Uterus (tissue), 3 donors: ENCODE measurements at regions not wholly inside any gene's neighbourhood (a gene's known extent, or its start where the extent isn't known, plus 50 kb on each side); places are given as distances from the start of the nearest gene placed in this dataset.

Experiments
- DNase-seq, 2 donors: peaks; one replicate each; pipeline ENCODE4 v3.0.0-alpha.2; 2019 to 2020
- H3K27ac ChIP-seq, 2 donors: fragments of 200-600 bp; sonication (generic); 1 replicate in 1 of 2; 2 replicates in 1 of 2; pipeline ENCODE4 v1.5.1; 2016 to 2018
- H3K27me3 ChIP-seq, 2 donors: fragments of 200-600 bp; sonication (generic); one replicate each; pipeline ENCODE4 v1.5.1; 2018 to 2019; ENCODE audit warnings: control low read depth in 1 of 2
- H3K36me3 ChIP-seq, 2 donors: fragments of 200-600 bp; sonication (generic); one replicate each; pipeline ENCODE4 v1.5.1; 2019; ENCODE audit warnings: control low read depth in 1 of 2
- H3K4me1 ChIP-seq, 2 donors: fragments of 200-600 bp; sonication (generic); one replicate each; pipeline ENCODE4 v1.5.1; 2018 to 2019; ENCODE audit warnings: control low read depth in 1 of 2
- H3K4me3 ChIP-seq, 2 donors: fragments of 200-600 bp; sonication (generic); 1 replicate in 1 of 2; 2 replicates in 1 of 2; pipeline ENCODE4 v1.5.1; 2018 to 2019; ENCODE audit warnings: mild to moderate bottlenecking in 1 of 2
- H3K9me3 ChIP-seq, 2 donors: fragments of 200-600 bp; sonication (generic); one replicate each; pipeline ENCODE4 v1.5.1; 2019; ENCODE audit warnings: control low read depth in 1 of 2
- CTCF ChIP-seq, 4 experiments: fragments of 200-600 bp in 2 of 4; fragments of 450-650 bp in 2 of 4; sonication (generic) in 2 of 4; IDR thresholded peaks; one replicate each; pipeline ENCODE4 v1.5.1; 2016 to 2019; ENCODE audit warnings: antibody characterized with exemption in 4 of 4, mild to moderate bottlenecking in 2 of 4, moderate library complexity in 1 of 4
- POLR2A ChIP-seq, 2 donors: fragments of 450-650 bp; IDR thresholded peaks; one replicate each; pipeline ENCODE4 v1.6.1; 2016; ENCODE audit warnings: antibody characterized with exemption in 2 of 2, mild to moderate bottlenecking in 1 of 2, moderate library complexity in 1 of 2
- intact Hi-C: fragments of 100-400 bp; cut with DNase I; formaldehyde crosslinking; loops from one replicate; pipeline ENCODE4 v1.15.1; 2023; ENCODE audit warnings: low total_unique reads
- donor health status: DM: yes; HTN: yes; CAD: no.

DNA sequence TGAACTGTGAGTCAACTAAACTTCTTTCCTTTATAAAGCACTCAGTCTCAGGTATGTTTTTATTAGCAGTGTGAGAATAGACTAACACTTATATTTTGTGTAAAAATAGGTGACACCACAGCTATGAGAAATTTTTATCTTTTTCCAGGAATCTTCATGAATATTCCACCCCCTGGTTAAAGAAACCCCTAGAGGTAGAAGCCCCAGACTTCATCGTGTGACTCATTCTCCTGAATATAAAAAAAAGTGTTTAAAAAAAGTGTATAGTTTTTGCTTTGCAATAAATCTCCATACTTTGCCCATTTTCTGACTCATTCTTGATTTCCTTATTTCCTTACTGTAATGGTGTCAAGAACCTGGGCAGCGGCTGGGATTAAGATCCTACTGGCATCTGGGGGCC, 667.6 kb upstream of the CELF2 start:
- Histone ChIP-seq H3K9me3 (no peaks in the 10 kb centered on the region), H3K27ac (no peak overlapping the region), H3K4me1 (no peaks in the 10 kb centered on the region), H3K27me3 (no peaks in the 10 kb centered on the region), H3K4me3 (no peak overlapping the region), H3K36me3 (no peaks in the 10 kb centered on the region)
- intact Hi-C loops, result no loop called here
- DNase-seq, result no peak
- TF ChIP-seq CTCF (IDR thresholded peaks at IDR 0.05) (no peak), POLR2A (IDR thresholded peaks at IDR 0.05) (no peak)

DNA sequence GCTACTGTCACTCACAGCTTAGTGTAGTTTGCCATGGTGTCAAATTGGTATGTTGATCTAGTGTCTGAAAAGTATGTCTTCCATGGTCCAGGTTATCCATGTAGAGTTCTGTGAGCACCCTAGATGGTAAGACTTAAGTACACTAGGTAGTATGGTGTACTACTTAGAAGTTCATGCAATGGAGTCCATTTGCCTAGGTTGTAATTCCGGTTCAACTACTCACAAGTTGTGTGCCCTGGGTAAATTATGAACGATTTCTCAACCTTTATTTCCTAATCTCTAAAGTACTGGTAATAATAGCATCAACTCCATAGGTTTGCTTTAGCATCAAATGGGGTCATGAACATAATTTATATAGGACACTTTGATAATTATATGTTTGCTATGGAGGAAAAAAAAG, 666.2 kb upstream of the CELF2 start:
- TF ChIP-seq POLR2A (IDR thresholded peaks at IDR 0.05) (no peak), CTCF (IDR thresholded peaks at IDR 0.05) (no peak)
- Histone ChIP-seq H3K4me3 (no peak overlapping the region), H3K9me3 (no peaks in the 10 kb centered on the region), H3K4me1 (no peaks in the 10 kb centered on the region), H3K36me3 (no peaks in the 10 kb centered on the region), H3K27ac (no peak overlapping the region), H3K27me3 (no peaks in the 10 kb centered on the region)
- DNase-seq, result no peak
- intact Hi-C loops, result no loop called here

DNA sequence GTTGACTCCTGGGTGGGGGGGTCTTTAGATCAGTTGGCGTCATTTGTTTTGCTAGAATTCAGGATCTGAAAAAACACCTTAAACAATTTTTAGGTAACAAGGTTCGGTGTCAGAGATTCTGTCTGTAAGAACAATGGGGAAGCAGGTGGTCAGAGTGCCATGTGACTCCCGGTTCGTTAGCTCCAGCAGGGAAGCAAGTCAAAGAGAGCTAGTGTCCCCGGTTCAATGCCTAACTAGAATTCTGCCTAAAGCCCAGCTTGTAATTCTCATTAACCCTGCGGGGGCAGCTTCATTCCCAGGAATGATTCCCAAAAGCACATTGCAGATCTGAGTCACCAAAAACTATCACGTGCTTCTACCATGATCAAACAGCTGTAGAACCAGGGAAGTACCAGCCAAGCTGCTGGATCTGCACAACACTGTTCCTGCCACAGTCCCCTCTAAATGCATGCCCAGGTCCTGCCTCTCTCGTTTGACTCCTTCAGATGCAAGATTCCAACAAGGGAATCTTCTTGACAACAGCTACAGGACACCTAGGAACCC, 664.3 kb upstream of the CELF2 start:
- H3K27ac ChIP-seq, result no peak overlapping the region
- no peaks in the 10 kb centered on the region for H3K36me3 ChIP-seq
- no peaks in the 10 kb centered on the region for H3K27me3 ChIP-seq
- no peak overlapping the region for H3K4me3 ChIP-seq
- H3K4me1 ChIP-seq, result no peaks in the 10 kb centered on the region
- no peaks in the 10 kb centered on the region for H3K9me3 ChIP-seq
- intact Hi-C loops, result no loop called here
- no peak for DNase-seq
- TF ChIP-seq CTCF (IDR thresholded peaks at IDR 0.05) (no peak), POLR2A (IDR thresholded peaks at IDR 0.05) (no peak)

DNA sequence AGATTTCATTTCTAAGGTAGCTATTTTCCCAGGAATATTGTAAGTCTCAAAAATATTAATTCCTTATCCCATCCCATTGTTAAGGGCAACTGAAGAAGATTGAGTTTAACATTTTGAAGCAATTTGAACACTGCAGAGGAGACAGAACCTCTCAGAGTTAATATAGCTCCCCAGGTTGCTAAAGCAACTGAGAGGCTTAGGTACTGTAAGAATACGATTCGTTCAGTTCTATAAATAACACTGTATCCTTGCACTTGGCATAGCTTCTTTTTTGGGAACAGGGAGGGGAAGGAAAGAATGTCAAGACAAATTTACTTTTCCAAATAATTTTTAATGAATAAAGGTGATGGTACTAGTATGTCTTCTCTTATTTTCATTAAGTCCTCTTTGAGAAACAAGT, 658.4 kb upstream of the CELF2 start:
- Histone ChIP-seq H3K27me3 (no peaks in the 10 kb centered on the region), H3K4me1 (no peaks in the 10 kb centered on the region), H3K4me3 (no peak overlapping the region), H3K9me3 (no peaks in the 10 kb centered on the region), H3K27ac (no peak overlapping the region), H3K36me3 (no peaks in the 10 kb centered on the region)
- intact Hi-C loops, result no loop called here
- TF ChIP-seq CTCF (IDR thresholded peaks at IDR 0.05) (no peak), POLR2A (IDR thresholded peaks at IDR 0.05) (no peak)
- DNase-seq, result no peak

- TF ChIP-seq POLR2A (IDR thresholded peaks at IDR 0.05) (no peak), CTCF (IDR thresholded peaks at IDR 0.05) (no peak)
- H3K4me3 ChIP-seq, result no peak overlapping the region
- intact Hi-C loops, result no loop called here
- no peaks in the 10 kb centered on the region for H3K4me1 ChIP-seq
- no peaks in the 10 kb centered on the region for H3K36me3 ChIP-seq
- H3K27me3 ChIP-seq, result no peaks in the 10 kb centered on the region
- no peaks in the 10 kb centered on the region for H3K9me3 ChIP-seq
- no peak overlapping the region for H3K27ac ChIP-seq
- no peak for DNase-seq
Measured at GRCh38 chr10:10361301-10361885, 656.3 kb upstream of the CELF2 start.
